ENCODE measurements at regions not wholly inside any gene's neighbourhood (a gene's known extent, or its start where the extent isn't known, plus 50 kb on each side); places are given as distances from the start of the nearest gene placed in this dataset.

DNA sequence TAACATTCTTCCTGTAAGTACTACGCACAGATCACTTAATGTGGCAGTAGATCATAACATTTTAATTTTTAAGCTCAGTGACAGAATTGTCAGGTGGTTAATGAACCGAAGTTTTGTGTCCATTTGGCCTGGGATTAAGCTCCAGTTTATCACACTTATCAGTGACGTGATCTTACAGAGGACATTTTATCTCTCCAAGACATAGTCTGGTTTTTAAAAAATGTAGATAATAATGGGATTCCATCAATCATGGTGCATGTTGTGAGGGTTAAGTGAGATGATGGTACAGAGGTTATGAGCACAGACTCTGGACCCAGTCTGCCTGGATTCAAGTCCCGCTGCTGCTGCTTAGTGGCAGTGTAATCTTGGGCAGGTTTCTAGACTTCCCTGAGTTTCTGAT is 66.0 kb upstream of the ZFAND5 start:
- DNase-seq (ENCODE audit: low read depth), result no peak

DNA sequence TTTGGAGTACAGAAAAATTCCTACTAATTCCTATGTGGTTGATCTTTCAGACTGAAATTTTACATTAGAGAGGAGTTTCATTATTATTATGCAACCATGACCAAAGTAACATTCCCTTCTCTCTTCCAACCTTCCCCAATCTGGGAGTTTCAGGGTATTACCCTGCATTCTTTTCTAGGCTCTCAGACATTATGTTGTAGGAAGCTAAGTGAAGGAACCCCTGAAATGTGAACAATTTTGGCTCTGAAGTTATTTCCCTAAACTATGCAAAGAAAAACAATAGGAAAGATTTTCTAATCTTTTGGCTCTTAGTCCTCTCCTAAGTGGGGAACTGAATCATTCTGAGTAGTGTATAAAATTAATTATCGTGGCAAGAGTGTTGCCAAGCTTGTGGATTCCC is 63.3 kb upstream of the ZFAND5 start:
- DNase-seq (ENCODE audit: low read depth), result no peak

DNA sequence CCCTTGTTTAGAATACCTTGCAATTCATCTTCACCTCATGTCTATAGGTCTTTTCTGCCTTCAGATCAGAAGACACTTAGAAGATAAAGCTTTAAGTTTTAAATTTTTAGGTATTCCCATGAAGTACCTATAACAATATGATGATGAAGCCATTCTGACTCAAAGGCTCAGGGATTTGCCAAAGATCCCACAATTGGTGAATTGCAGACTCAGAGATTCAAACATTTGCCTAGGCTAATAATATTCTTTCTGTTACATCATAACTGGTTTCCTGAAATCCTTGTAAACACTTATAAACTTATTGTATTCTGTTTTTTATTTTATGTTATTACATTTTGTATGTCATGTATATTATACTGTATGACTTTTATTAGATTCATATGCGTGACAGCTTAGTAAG is 62.8 kb upstream of the ZFAND5 start:
- no peak for DNase-seq (ENCODE audit: low read depth)

DNA sequence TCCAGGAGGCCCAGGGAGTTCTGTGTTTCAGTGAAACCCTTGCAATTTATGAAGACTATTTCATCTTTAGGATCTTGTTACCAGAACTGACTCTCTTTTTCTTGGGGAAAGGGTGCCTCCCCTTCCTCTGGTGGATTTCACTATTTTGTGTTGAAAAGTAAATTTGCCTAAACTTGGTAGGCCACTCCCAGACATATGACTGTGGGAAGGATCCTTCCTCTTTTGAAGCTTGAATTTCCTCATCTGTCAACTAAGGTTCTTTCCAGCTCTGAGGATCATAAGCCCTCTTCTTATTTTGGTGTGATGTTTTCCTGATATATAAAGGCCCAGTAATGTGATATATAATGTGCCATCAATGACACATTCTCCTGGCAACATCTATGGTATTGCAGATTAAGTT is 59.1 kb upstream of the ZFAND5 start:
- DNase-seq (ENCODE audit: low read depth), result no peak

DNA sequence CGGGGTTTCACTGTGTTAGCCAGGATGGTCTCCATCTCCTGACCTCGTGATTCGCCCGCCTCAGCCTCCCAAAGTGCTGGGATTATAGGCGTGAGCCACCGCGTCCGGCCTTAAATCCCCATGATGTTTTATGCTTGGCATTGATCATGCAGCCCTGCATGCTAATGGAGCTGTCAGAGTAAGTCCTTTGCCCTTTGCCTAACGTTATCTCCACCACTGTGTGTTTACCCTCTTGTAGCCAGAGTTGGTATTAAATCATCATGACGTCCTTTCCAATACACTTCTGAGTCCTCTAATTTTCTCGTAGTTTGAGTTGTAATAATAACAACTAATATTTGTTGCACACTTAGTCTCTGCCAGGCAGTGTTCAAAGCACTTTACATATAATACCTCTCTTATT is 57.2 kb upstream of the ZFAND5 start:
- no peak for DNase-seq (ENCODE audit: low read depth)

DNA sequence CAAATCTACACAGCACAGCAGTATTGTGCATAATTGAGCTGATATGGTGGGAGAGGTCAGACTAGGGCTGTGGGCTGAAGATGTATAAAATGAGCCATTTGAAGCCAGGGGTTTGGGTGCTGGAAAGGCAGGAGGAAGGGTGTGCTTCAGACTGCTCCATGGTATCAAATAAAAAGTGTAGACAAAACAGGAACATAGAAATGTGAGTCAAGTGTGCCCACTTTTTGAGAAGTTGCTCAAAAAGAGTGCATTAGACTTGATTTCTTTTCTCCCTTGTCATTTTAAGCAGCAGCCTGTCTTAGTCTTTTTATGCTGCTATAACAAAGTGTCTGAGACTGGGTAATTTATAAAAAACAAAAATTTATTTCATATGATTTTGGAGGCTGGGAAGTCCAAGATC is 55.8 kb upstream of the ZFAND5 start:
- DNase-seq (ENCODE audit: low read depth), result no peak

DNA sequence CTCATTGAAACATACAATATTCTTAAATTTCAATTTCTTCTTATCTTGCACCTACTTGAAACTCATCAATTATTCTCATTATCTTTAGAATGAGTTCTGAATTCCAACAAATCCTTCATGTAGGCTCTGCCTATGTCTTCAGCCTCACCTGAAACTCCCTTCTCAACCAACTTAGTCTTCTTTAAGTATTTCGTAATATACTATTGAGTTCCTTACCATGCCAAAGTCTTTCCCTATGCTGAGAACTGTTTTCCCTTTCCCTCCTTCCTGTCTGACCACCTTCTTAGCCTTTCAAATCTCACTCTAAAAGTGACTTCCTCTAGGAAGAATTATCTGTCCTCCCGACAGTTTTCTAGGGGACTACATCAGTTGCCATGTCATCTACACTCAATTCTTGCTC is 50.9 kb upstream of the ZFAND5 start:
- DNase-seq (ENCODE audit: low read depth), result no peak

DNA sequence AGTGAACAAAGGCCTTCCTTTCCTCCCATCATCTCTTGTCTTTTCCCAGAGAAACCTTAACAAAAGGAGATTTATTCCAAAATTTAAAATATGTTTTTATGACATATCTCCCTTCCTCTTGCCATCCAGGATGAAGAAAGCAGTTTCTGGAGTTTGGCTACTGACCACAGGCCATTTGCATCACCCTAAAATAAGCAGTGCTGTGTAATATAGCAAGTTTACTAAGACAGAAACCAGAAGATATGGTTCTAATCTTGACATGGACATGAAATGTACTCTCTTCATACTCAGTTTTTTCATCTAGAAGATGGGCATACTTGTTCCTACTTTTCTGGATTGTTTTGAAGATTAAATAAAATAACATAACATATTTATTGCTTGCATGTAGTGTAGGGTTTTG is 50.2 kb upstream of the ZFAND5 start:
- DNase-seq (ENCODE audit: low read depth), result no peak
